ENCODE measurements at regions not wholly inside any gene's neighbourhood (a gene's known extent, or its start where the extent isn't known, plus 50 kb on each side); places are given as distances from the start of the nearest gene placed in this dataset.

DNA sequence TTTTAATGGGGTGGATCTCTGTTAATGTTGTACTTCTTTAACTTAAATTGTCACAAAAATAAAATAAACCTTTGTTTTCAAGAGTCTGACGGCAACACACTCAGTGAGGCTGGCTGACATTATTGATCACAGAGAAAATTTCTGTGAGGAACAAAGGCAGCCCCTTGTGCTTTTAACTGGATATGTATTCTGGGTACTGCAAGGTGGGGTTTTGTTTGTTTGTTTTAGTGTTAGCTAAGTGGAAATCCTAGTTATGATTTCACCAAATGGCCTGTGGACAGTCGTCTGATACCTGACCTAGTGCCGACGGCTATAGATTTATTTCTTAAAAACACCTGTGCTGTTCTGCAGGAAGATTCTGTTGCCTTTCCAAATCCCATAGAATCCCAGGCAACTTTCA lies 1329.5 kb upstream of the ZEB2 start:
- Mint-ChIP-seq H3K27ac (no peak overlapping the region), H3K9me3 (no peaks in the 10 kb centered on the region), H3K36me3 (no peaks in the 10 kb centered on the region), H3K4me3 (no peak overlapping the region), H3K27me3 (no peaks in the 10 kb centered on the region), H3K4me1 (peaks cover 5 to 6% (median 5%) of the 10 kb centered on the region in 3 donors)

DNA sequence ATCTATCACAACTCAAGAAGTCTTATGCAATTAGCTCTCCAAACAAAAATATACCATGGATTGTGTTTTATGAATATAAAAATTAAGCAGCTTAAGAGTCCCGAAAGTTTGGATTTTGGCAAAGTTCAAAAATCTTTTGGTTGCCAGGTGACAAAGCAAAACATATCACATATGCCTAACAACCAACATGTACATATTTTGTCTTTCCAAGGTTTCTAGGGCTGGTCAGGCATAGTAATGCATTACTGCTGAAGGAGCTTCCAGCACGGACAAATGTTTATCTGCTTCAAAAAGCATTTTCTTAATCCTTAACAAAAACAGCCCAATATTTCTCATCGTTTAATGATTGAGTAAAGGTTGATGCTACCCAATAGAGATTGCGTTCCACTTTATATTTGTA lies 1327.1 kb upstream of the ZEB2 start:
- Mint-ChIP-seq H3K9me3 (no peaks in the 10 kb centered on the region), H3K36me3 (no peaks in the 10 kb centered on the region), H3K4me3 (no peak overlapping the region), H3K27me3 (no peaks in the 10 kb centered on the region), H3K4me1 (peaks cover 5 to 6% (median 5%) of the 10 kb centered on the region in 3 donors), H3K27ac (no peak overlapping the region)

DNA sequence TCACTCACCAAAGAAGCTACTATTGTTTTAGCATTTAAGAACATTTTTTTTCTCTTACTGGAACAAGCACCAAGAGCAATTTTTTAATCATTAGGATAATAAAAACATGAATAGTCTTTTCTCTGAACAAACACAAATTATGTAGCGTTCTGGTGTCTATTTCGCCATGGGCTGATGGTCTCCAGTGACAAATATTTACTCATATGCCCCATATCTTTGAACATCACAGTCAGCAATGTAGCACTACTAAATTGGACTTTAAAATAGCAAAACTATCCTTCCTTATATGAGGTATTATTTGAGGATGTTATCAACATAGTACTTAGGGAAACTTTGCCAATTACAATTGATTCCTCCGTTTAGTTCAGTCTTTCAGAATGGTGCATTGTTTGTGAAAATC lies 1326.0 kb upstream of the ZEB2 start:
- no peak overlapping the region for H3K27ac Mint-ChIP-seq
- H3K36me3 Mint-ChIP-seq = no peaks in the 10 kb centered on the region
- H3K4me1 Mint-ChIP-seq = peaks cover 5 to 6% (median 5%) of the 10 kb centered on the region in 3 donors
- no peaks in the 10 kb centered on the region for H3K27me3 Mint-ChIP-seq
- H3K4me3 Mint-ChIP-seq = no peak overlapping the region
- H3K9me3 Mint-ChIP-seq = no peaks in the 10 kb centered on the region

DNA sequence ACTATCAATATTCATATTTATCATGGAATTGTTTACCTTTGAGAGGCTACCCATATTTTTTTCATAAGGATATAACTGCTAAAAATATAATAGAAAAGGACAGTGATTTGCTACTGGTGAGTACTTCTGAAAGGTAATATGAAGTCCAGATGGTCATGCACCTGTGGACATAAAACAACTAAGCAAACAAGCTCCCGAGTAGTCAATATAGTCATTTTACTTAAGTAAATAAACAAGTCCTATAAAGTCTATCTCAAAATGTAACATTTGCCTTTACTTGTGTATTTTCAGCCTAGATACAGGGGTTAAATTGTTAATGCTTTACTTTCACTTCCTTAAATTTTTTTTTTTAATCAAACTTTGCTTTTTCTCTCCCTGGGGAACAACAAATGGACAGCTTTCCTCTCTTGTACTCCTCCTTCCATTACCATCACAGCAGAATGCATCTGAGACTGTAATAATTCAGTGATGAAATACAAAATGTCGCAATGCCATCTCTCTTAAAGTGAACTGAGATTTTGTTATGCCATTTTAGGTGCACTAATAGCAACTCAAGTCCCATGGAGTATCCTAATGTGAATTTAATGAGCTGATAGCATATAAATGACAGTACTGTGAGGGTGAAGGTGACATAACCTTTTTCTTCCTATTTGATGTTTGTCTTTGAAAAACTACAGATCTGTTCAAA lies 1325.4 kb upstream of the ZEB2 start:
- Mint-ChIP-seq H3K36me3 (no peaks in the 10 kb centered on the region), H3K4me1 (peaks cover 5 to 6% (median 5%) of the 10 kb centered on the region in 3 donors), H3K27me3 (no peaks in the 10 kb centered on the region), H3K27ac (no peak overlapping the region), H3K4me3 (no peak overlapping the region), H3K9me3 (peaks cover 0 to 1% (median 0%) of the 10 kb centered on the region in 3 donors)

DNA sequence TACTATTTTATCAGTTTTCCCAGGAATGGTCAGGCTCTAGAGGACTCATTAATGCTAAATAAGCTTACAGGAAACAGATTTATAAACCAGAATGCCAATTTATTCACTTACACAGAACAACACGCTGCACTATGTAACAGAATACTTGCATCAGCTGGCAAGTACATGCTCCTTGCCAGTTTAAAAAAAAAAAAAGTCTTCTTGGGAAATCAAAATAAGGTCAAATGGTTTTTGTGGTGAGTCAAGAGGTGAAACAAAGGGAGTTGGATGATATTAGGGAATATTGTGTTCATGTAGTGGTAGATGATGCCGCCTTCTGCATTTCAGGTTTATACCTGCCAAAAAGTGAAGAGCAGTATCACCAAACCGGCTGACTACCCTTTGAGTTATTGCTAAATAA lies 1322.1 kb upstream of the ZEB2 start:
- peaks cover 0 to 1% (median 0%) of the 10 kb centered on the region in 3 donors for H3K9me3 Mint-ChIP-seq
- peaks cover 5 to 6% (median 5%) of the 10 kb centered on the region in 3 donors for H3K4me1 Mint-ChIP-seq
- H3K27ac Mint-ChIP-seq = no peak overlapping the region
- no peak overlapping the region for H3K4me3 Mint-ChIP-seq
- H3K36me3 Mint-ChIP-seq = no peaks in the 10 kb centered on the region
- H3K27me3 Mint-ChIP-seq = no peaks in the 10 kb centered on the region

DNA sequence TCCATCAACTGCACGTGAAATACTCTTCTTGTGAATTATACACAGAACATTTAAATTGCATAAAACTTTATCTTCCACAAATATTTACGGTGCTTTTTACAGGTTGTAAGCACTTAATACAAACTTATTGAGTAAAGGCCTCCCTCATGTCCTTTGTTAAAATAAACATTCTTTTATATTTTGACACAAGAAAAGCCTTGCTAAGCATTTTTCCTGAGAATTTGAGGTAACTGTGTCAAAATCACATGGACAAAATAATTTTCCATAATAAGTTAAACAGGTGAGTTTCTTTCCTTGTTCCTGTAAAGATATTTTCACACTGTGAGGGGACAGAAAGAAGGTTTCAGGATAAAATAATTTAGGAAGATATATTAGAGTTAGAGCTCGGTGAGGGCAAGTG lies 1317.1 kb upstream of the ZEB2 start:
- H3K27me3 Mint-ChIP-seq = no peaks in the 10 kb centered on the region
- no peaks in the 10 kb centered on the region for H3K4me1 Mint-ChIP-seq
- H3K9me3 Mint-ChIP-seq = peaks cover 0 to 1% (median 0%) of the 10 kb centered on the region in 3 donors
- no peak overlapping the region for H3K4me3 Mint-ChIP-seq
- no peak overlapping the region for H3K27ac Mint-ChIP-seq
- no peaks in the 10 kb centered on the region for H3K36me3 Mint-ChIP-seq

DNA sequence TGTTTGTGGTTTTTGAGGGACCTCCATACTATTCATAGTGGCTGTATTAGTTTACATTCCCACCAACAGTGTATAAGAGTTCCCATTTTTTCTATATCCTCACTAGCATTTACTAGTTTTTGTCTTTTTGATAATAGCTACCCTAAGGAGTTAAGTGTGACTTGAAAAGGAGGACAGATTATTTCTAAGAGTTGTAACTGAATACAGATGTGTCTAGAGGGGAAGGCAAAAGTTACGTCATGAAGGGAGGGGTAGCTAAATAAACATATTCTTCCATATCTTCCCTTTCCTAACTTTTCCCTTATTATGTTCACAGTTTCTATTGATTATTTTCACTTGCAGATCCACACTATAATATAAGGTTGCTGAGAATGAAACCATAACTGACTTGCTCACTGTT lies 1315.7 kb upstream of the ZEB2 start:
- no peak overlapping the region for H3K27ac Mint-ChIP-seq
- no peaks in the 10 kb centered on the region for H3K27me3 Mint-ChIP-seq
- no peak overlapping the region for H3K4me3 Mint-ChIP-seq
- peaks cover 0 to 1% (median 0%) of the 10 kb centered on the region in 3 donors for H3K9me3 Mint-ChIP-seq
- H3K4me1 Mint-ChIP-seq = no peaks in the 10 kb centered on the region
- no peaks in the 10 kb centered on the region for H3K36me3 Mint-ChIP-seq

DNA sequence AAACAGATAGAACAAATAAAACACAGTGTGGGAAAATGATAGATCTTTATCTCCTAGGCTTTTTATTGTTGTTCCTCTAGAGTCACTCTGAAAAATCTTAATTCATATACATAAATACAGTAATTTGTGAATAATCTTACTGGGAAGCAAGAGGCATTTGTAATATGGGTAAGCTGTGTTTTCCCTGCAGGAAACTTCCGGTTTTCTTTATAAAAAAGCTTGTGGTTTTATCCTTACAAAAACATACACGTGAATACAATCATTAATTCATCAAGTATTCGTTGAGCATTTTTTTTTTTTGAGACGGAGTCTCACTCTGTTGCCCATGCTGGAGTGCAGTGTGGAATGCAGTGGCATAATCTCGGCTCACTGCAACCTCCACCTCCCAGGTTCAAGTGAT lies 1312.8 kb upstream of the ZEB2 start:
- H3K27ac Mint-ChIP-seq = no peak overlapping the region
- H3K4me3 Mint-ChIP-seq = no peak overlapping the region
- peaks cover 0 to 2% (median 0%) of the 10 kb centered on the region in 3 donors for H3K4me1 Mint-ChIP-seq
- H3K36me3 Mint-ChIP-seq = peaks cover 4% of the 10 kb centered on the region
- H3K9me3 Mint-ChIP-seq = no peaks in the 10 kb centered on the region
- no peaks in the 10 kb centered on the region for H3K27me3 Mint-ChIP-seq

DNA sequence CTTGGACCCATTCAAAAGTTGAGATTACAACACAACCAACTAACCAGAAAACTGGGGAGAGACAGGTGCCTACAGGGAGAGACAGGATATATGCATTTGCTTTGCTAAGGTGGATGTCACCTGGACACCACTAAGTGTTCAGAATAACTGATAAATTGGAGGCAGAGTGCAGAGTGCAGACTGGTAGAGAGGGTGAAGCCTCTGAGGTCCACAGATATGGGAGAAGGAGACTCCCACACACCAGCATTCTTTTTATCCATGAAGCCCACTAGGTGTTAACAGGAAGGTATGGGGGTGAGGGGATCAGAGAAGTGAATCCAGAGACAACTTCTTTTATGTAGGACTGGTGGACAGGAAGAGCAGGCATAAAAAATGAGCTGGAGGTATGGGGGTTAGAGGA lies 1310.0 kb upstream of the ZEB2 start:
- no peaks in the 10 kb centered on the region for H3K9me3 Mint-ChIP-seq
- H3K4me1 Mint-ChIP-seq = peaks cover 0 to 2% (median 0%) of the 10 kb centered on the region in 3 donors
- no peak overlapping the region for H3K4me3 Mint-ChIP-seq
- H3K36me3 Mint-ChIP-seq = peaks cover 4% of the 10 kb centered on the region
- no peaks in the 10 kb centered on the region for H3K27me3 Mint-ChIP-seq
- H3K27ac Mint-ChIP-seq = no peak overlapping the region

DNA sequence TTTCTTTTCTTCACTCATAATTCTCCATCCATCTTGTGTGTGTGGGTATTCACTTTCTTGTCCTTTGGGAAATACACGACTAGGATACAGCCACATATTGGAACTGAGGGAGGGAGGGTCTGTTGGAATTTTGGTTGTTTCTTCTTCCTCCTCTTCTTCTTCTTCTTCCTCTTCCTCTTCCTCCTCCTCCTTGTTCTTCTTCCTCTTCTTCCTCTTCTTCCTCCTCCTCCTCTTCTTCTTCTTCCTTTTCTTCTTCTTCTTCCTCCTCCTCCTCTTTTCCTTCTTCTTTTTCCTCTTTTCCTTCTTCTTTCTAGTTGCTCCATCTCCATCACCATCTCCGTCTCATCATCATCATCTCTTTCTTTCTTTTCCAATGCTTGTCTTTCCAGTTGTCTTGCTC lies 1307.3 kb upstream of the ZEB2 start:
- H3K4me1 Mint-ChIP-seq = peaks cover 0 to 2% (median 0%) of the 10 kb centered on the region in 3 donors
- no peak overlapping the region for H3K4me3 Mint-ChIP-seq
- no peaks in the 10 kb centered on the region for H3K27me3 Mint-ChIP-seq
- no peaks in the 10 kb centered on the region for H3K9me3 Mint-ChIP-seq
- H3K27ac Mint-ChIP-seq = no peak overlapping the region
- H3K36me3 Mint-ChIP-seq = peaks cover 6% of the 10 kb centered on the region

DNA sequence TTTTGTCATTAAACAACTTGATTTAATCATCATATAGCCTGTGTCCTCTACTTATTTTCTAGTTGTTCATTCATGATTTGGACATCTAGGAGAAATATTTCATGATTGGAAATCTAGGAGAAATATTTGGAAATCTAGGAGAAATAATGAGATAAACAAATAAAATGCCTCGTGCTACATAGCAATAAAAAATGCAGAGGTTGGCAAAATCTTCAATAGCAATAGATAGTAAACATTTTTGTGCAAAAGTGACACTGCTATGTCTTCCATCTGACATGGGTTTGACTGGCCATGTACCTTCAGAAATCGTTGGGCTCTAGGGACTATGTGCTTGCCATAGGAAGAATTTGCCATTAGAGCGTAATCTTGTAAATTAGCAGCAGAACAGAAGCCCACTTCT lies 1304.5 kb upstream of the ZEB2 start:
- H3K4me1 Mint-ChIP-seq = no peaks in the 10 kb centered on the region
- no peak overlapping the region for H3K4me3 Mint-ChIP-seq
- peaks cover 2% of the 10 kb centered on the region for H3K27me3 Mint-ChIP-seq
- H3K9me3 Mint-ChIP-seq = peaks cover 0 to 3% (median 0%) of the 10 kb centered on the region in 3 donors
- H3K27ac Mint-ChIP-seq = no peak overlapping the region
- H3K36me3 Mint-ChIP-seq = peaks cover 10% of the 10 kb centered on the region

DNA sequence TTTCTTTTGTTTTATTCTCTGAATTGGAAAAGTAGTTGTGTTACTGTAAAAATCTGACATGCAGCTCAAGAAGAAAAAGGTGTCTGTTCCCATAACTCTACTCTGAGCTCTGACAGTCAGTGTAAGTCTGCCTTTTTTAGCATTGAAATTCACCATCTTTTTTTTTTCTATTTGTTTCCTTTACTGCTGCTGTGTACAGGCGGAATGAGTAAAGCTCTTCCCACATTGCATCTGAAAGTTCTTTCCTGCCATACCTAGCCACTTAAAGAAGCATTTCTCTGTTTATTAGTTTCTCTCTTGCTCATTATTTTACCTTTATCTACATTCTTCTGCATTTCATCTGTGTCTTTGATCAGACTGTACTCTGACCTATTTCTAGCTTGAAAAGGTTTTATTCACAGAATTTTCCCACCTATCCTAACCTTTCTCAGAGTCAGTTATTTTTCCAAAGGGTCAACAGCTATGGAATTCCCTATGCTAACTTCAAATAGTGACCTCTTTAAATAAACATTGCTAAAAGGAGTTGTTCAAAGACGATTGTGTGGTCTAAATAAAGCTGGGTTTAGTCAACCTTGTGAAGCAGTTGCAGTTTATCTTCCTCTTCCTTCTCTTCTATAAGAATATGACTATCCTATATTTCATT lies 1303.1 kb upstream of the ZEB2 start:
- Mint-ChIP-seq H3K36me3 (peaks cover 6% of the 10 kb centered on the region), H3K9me3 (peaks cover 0 to 3% (median 0%) of the 10 kb centered on the region in 3 donors), H3K4me3 (no peak overlapping the region), H3K27ac (no peak overlapping the region), H3K4me1 (no peaks in the 10 kb centered on the region), H3K27me3 (peaks cover 2% of the 10 kb centered on the region)

DNA sequence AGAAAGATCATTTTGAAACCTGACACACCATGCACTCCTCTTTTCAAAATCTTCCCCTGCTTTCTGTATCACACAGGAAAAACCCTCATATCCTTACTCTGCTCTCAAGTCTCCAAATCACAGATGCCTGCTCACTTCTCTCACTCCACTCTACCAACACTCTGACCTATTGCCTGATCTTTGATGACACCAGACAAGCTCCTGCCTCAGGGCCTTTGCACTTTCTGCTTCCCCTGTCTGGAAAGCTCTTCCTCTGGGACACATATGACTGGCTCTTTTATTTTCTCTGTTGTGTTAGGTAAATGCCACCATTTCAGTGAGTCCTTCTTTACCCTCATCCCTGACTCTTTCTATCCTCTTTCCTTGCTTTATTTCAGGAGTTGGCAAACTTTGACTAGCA lies 1300.7 kb upstream of the ZEB2 start:
- H3K9me3 Mint-ChIP-seq = peaks cover 0 to 3% (median 0%) of the 10 kb centered on the region in 3 donors
- H3K27ac Mint-ChIP-seq = no peak overlapping the region
- H3K36me3 Mint-ChIP-seq = peaks cover 6% of the 10 kb centered on the region
- no peak overlapping the region for H3K4me3 Mint-ChIP-seq
- peaks cover 2% of the 10 kb centered on the region for H3K27me3 Mint-ChIP-seq
- H3K4me1 Mint-ChIP-seq = peaks cover 0 to under 1% (median 0%) of the 10 kb centered on the region in 3 donors

DNA sequence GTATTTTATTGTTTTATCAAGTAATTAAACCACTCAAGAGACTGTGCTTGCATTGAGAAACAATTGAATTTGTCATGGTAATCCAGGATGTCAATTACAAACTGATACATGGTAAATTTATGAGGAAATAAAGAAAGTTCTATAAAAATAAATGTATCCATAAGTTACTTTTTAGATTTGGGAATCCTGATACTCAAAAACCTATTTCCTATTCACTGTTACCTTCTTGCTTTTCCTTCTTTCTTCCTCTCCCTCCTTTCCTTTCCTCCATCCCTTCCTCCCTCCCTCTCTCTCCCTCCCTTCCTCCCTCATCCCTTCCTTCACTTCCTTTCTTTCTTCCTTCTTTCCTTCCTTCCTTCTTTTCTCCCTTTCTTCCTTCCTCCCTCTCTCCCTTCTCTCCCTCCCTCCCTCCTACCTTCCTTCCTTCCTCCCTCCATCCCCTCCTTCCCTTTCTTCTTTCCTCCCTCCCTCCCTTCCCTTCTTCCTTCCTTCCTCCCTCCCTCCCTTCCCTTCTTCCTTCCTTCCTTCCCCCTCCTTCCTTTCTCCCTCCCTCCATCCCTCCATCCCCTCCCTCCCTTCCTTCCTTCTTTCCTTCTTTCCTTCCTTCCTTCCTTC lies 1299.1 kb upstream of the ZEB2 start:
- peaks cover 0 to 3% (median 0%) of the 10 kb centered on the region in 3 donors for H3K9me3 Mint-ChIP-seq
- H3K36me3 Mint-ChIP-seq = peaks cover 4% of the 10 kb centered on the region
- peaks cover 0 to 2% (median 0%) of the 10 kb centered on the region in 3 donors for H3K4me1 Mint-ChIP-seq
- peaks cover 2% of the 10 kb centered on the region for H3K27me3 Mint-ChIP-seq
- no peak overlapping the region for H3K4me3 Mint-ChIP-seq
- H3K27ac Mint-ChIP-seq = no peak overlapping the region

DNA sequence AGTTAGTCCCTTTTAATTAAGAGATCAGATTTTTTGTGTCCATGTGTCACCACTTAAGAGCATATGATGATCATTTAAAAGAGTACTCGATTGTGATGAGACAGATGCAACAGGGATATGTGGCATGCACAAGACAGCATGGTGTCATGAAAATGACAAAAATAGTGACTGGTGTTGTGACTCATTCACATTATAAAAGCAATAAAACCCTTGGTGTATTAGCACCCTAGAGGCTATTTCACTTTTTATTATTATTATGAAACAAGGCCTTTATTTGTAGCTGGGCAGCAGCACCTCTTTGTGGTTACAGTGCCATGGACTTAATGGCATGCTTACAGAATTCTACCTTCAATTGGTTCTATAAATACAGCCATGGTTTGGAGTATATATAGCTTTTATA lies 1296.0 kb upstream of the ZEB2 start:
- H3K27me3 Mint-ChIP-seq = no peaks in the 10 kb centered on the region
- H3K9me3 Mint-ChIP-seq = peaks cover 0 to 3% (median 0%) of the 10 kb centered on the region in 3 donors
- H3K4me3 Mint-ChIP-seq = no peak overlapping the region
- H3K36me3 Mint-ChIP-seq = peaks cover 4% of the 10 kb centered on the region
- no peak overlapping the region for H3K27ac Mint-ChIP-seq
- H3K4me1 Mint-ChIP-seq = peaks cover 0 to 2% (median 2%) of the 10 kb centered on the region in 3 donors
